ENCODE measurements at regions not wholly inside any gene's neighbourhood (a gene's known extent, or its start where the extent isn't known, plus 50 kb on each side); places are given as distances from the start of the nearest gene placed in this dataset.

- TF ChIP-seq CTCF (IDR thresholded peaks at IDR 0.05): no peak
- TF ChIP-seq POLR2A (IDR thresholded peaks at IDR 0.05): no peak
Observed at GRCh38 chr3:72203105-72203504, 418.2 kb upstream of the PROK2 start.

Data from testis (tissue), 2 donors.